ENCODE measurements at regions not wholly inside any gene's neighbourhood (a gene's known extent, or its start where the extent isn't known, plus 50 kb on each side); places are given as distances from the start of the nearest gene placed in this dataset.

DNA sequence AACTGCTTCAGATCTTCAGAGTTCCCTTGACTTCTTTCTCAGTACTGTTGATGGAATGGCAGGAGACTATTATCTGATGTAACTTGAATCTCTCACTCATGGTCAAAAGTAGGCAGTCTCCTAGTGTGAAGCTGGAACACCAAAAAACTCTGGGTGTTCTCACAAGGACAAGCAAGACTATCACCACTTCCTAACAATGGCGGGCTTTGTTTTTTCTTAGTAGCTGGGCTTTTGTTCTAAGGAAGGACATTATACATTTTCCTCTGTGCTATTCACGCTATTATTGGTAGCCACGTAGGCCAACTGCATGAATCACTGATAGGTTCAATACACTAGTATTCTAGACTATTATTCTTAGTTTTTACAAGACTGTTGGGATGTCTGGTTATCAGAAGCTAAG is 67.7 kb upstream of the ATG10 start:
- TF ChIP-seq, protein P1, sequence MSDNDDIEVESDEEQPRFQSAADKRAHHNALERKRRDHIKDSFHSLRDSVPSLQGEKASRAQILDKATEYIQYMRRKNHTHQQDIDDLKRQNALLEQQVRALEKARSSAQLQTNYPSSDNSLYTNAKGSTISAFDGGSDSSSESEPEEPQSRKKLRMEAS (IDR thresholded peaks at IDR 0.05) = no peak
- TF ChIP-seq TCF12 (IDR thresholded peaks at IDR 0.05; ENCODE audit: low read depth) = no peak
- no peak for TF ChIP-seq USF1 (IDR thresholded peaks at IDR 0.05)

Data from Ishikawa (cell line).